NCI-H2171 treated with DMSO at 0.1 percent for 48 hours (cell line): ENCODE measurements at regions not wholly inside any gene's neighbourhood (a gene's known extent, or its start where the extent isn't known, plus 50 kb on each side); places are given as distances from the start of the nearest gene placed in this dataset.
"Not testable (repeated sequence)": the region's sequence is repeated elsewhere in the genome, so short reads cannot be mapped to it uniquely, and the experiment has no call there.

Experiments used
- DNase-seq: peaks from one replicate; lab custom pipeline; 2025; lab: John Stamatoyannopoulos, UW

- peak; percentile 42 for DNase-seq
These were observed 63.9 kb downstream of the MAT2B start for GRCh38 chr5:163569284-163569683.

DNA sequence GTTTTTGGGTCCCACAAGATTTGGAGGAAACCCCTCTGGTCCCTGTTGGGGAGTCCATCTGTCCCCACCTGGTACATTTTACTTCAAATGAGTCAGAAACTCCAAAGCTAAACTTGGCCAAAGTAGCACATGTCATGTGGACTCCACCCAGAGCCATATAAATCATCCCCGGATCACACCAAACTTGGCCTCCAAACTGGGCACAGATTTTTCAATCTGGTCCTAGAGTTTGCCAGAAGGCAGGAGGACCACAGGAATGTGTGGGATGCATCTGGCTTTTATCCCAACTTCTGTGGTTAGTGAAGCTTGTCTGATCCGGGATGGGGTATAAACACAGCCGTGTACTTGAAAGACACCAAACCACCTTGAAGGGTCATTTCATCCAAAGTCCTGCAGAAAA, 66.3 kb downstream of the MAT2B start:
- peak; percentile 1 for DNase-seq

DNA sequence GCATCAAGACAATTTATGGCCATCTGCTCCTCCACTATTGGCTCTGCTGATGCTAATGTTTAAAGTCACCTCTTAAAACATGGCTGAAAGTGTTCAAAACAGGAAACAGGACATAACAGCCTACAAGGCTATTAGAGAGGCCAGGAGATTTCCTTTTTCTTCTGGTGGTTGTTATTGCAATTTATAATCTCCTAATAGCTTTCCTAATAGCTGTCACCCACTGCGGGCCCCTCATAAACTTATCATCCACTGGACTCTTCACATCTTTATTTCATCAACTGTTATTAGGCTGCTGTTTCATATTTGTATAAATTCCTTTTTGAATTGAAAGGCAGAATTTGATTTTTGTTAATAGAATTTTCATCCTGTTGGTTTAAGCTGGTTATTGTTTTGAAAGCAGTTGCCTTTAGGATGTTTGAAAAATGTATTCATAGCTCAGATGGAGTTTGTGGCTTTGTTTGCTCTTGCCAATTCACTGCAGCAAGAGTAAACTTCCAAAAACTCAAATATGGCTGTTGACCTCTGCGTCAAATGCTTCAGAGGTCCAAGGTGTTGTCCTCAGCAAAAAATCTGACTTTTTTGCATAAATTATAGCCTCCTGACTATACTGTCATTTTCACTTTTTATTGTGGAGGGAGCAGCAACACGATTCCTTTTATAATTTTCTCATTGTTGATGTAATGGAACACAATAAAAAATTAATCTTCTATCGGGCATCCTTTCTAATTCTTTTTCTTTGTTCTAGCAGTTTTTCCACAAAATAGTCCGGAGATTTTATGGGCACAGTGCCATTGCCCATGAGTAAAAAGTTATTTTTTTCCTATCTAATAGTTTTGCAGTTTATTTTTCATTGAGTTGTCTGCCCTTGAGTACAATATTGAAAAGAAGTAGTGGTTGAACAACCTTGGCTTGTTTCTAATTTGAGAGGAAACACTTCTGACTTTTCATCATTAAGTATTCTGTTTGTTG, 69.3 kb downstream of the MAT2B start:
- DNase-seq, result no peak

DNA sequence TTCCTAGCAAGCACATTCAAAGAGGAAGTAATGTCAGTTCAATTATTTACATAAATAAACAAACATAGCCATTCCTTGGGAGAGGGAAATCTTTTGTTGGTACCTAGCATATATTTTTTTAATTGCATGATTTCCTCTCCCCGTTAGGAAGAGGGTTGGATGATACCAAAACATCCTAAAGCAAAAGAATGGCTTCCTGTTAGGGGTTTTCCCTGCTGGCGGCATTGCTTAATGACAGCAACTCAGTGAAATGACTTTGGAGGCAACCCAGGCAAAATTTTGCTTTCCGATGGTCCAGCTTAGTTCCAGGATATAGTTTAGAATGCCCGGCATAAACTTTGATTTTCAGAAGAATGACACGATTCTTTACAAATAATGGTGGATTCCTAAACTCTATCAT, 73.2 kb downstream of the MAT2B start:
- no peak for DNase-seq

DNA sequence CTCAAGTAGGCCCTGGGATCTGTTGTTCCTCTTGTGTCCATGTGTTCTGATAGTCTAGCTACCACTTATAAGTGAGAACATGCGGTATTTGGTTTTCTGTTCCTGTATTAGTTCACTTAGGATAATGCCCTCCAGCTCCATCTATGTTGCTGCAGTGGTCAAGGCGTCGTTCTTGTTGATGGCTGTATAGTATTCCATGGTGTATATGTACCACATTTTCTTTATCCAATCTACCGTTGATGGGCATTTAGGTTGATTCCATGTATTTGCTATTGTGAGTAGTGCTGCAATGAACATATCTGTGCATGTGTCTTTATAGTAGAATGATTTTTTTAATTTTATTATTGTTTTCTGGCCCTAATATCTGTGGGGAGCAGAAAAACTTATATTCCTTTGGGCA, 74.3 kb downstream of the MAT2B start:
- DNase-seq, result no peak

DNA sequence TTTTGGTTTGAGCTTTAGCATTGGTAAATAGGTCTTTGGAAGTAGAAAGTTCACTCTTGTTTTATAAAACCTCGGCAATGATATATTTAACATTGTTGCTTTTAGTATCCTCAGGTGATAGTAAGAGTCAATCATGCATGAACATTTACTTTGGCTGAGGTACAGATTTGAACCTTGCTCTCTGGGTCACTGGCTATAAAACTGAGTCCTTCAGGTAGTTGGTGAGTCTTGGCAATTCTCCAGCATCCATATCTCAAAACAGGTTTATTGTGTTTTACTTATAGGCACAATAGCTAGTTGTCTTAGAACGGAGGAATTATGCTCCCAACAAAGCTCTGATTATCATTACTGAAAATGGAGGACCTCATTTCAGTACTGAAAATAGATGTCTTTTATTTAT, 75.1 kb downstream of the MAT2B start:
- no peak for DNase-seq

DNA sequence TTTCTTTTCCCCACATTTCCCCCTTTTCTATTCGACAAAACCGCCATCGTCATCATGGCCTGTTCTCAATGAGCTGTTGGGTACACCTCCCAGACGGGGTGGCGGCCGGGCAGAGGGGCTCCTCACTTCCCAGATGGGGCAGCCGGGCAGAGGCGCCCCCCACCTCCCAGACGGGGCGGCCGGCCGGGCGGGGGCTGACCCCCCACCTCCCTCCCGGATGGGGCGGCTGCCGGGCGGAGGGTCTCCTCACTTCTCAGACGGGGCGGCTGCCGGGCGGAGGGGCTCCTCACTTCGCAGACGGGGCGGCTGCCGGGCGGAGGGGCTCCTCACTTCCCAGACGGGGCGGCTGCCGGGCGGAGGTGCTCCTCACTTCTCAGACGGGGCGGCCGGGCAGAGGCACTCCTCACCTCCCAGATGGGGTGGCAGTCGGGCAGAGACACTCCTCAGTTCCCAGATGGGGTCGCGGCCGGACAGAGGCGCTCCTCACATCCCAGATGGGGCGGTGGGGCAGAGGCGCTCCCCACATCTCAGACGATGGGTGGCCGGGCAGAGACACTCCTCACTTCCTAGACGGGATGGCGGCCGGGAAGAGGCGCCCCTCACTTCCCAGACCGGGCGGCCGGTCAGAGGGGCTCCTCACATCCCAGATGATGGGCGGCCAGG, 78.2 kb downstream of the MAT2B start:
- not testable (repeated sequence) for DNase-seq

- DNase-seq, result no peak
These were observed 79.8 kb downstream of the MAT2B start for GRCh38 chr5:163585206-163585605.

- DNase-seq, result no peak
These were observed 81.1 kb downstream of the MAT2B start for GRCh38 chr5:163586531-163586956.

DNA sequence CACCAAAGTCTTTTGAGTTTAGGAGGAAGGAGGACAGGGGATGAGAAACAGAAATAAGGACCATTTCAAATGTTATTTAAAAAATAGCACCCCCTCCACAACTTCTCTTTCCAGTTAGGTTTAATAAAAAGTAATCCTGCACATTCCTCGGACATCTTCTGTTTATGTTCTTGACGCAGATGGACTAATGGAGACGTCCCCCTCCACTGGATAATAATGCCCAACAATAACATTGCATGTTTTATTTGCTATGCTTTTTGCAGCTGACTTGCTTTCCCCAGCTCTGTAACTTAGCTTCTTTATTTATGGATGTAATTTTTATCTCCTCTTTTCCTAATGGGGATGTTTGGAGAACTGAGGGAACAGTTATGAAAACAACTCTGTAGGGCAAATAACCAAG, 89.5 kb downstream of the MAT2B start:
- no peak for DNase-seq

DNA sequence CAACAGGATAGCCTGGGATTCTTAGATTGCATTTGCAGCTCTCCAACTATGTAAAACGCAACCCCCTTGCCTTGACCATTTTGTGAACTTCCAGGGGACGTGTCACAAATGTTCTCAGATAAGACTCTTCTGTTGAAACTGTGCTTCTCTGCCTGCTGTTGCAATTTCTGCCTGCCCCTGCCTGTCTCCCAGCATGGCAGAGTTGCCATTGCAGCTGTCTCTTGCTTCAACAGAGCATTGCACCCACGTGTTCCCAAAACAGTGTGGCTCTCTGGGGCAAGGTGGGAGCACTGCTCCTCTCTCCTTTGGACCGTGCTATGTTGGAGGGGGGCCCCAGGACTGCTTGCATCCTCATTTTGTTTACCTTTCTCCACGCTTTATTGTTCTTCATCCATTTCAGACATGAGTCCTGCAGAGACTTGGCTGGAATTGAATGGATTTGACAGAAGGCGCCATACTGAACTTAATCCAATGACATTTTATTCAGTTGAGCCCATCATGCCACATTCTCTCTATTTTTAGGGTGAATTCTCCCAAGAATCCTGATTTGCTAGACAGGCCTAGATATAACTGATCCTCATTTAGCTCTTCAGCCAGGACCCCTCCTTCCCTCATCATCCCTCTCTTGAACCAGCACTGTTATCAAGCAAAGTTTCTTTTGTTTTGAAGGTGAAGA, 90.7 kb downstream of the MAT2B start:
- no peak for DNase-seq

GRCh38 chr5:163596608-163597315, 91.3 kb downstream of the MAT2B start:
- no peak for DNase-seq

DNA sequence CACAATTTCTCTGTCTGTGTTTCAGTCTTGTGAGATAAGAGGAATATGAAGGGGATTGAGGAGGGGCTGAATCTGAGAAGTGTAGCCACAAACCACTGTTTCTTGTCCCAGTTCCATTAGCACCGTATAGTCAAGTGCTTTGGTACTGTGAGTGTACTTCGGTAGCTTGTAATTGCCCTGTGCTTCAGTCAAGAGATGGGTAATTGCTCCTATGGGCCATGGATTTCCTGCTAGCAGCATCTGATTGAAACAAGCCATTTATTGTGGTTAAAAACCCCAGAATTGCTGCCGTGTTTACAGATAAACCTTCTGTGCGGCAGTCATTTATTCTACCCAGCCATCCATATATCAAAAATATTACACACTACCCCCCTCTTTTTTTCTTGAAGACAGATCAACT, 98.6 kb downstream of the MAT2B start:
- DNase-seq, result no peak

DNA sequence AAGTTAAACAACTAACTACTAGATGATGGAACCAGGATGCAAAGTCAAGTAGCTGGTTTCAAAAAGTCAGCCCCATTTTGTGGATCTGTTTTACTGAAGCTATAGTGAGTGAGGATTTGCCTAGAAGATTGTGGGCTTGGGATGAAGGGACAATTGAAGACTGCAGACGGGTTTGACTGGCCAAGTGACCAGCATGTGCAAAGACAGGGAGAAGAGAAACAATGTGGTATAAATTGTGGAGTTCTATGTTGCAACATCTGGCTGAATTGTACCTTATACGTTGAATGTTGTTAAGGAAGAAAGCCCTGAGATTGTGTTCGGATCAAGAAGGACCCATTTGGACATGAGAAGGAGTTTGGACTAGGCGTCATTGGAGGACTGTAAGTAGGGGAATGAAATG, 101.8 kb downstream of the MAT2B start:
- no peak for DNase-seq

DNA sequence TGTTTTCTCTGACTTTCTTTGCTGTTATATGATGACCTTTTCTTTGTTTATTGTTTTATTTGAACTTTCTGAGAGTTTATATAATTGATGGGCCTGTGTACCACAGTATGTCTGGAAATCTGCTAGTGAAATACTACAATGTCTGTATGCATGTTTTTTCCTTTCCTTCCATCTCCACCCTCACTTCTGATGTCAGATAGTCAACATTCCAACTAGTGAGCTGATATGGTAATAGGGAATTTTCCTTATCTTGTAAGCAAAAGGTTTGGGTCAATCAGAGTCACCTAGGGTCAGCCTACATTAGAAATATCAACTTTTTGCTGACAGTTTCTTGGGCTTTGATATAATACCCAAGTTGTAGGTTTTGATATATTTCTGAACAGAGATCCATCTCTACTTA, 103.2 kb downstream of the MAT2B start:
- DNase-seq, result no peak

GRCh38 chr5:163609910-163610309, 104.5 kb downstream of the MAT2B start:
- DNase-seq, result no peak

- DNase-seq, result peak; percentile 29
These were observed 107.1 kb downstream of the MAT2B start for GRCh38 chr5:163612358-163613149.

GRCh38 chr5:163613150-163613442, 107.7 kb downstream of the MAT2B start:
- no peak for DNase-seq

DNA sequence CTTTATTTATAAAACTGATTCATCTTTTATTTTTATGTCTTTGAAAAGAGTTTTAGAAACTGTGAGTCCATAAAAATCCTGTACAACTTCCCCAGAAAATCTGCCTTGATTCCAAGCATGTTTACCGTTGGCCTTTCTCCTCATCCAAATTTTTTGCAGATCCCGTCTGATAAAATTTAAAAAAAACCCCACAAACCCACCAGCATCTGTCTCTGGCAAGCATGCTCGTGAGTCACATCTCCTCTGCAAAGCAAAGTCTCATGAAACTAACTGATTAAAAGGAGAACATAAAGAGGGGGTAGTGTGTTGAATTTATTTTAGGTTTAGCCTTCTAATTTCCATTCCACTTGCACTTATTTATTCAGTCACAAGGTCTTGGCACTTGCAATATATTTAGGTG, 109.4 kb downstream of the MAT2B start:
- no peak for DNase-seq

DNA sequence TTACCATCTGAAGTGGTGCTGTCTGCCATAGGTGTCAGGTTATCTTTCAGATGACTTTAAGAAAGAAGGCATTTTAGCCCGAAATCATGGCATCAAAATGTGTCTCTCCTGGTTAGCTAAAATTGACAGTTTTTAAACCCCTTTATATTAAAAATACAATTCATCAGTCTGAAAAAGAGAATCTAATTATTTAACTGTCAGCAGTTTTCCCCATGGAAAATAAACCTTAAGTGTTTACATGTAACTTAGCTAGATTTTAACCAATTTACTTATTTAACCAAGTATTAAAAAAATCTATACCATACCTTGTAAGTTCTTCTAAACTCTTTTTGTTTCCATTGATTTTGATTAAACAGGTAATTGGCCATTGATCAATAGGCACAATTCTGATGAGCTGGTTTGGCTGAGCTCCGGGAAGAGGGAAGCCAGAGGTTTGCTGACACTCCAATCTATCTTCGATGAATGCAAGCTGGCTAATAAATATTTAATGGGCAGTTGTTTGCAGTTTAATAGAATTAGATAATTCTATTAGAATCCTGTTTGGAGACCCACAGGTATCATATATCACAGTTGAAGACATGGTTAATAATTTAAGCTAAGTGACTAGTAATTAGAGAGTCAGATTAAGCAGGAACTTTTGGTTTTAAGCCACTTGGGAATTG, 114.0 kb downstream of the MAT2B start:
- peak; percentile 44 for DNase-seq

DNA sequence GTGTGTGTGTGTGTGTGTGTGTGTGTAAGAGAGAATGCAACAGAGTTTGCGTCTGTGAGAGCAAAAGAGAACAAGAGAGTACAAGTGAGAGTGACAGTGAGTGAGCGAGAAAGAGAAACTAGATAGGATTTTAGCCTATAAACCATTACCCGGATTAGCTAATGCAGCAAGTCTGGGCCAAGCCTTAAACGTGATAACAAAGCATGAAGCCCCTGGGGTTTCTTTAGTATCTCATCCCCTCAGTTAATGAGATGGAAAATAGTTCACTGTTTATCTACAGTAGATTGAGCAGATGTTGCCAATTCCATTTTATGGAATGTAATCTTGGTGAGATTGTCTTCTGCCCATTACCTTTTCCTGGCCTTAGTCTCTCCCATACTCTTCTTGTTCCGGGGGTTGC, 114.5 kb downstream of the MAT2B start:
- peak; percentile 90 for DNase-seq
